ENCODE measurements at regions not wholly inside any gene's neighbourhood (a gene's known extent, or its start where the extent isn't known, plus 50 kb on each side); places are given as distances from the start of the nearest gene placed in this dataset.

DNA sequence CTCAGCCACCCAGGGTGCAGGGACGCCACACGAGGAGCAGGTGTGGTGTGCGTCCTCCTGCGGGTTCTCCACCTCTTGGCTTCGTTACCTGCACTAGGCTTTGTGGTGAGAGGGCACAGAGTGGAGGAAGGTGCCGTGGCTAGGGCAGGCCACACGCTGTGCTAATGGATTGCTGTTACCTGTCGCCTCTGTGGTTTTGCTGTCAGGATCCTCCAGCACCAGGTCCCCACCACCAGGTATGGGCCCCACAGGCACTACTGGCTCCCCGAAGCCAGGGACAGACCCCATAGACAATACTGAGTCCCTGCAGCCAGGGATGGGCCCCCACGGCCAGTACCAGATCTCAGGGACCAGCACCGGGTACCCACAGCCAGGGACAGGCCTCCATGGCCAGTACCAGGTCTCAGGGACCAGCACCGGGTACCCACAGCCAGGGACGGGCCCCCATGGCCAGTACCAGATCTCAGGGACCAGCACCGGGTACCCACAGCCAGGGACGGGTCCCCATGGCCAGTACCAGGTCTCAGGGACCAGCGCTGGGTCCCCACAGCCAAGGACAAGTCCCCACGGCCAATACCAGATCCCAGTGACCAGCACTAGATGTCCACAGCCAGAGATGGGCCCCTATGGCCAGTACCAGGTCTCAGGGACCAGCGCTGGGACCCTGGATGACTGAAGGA lies 315.6 kb downstream of the SEC14L1 start:
- TF ChIP-seq, protein P1, sequence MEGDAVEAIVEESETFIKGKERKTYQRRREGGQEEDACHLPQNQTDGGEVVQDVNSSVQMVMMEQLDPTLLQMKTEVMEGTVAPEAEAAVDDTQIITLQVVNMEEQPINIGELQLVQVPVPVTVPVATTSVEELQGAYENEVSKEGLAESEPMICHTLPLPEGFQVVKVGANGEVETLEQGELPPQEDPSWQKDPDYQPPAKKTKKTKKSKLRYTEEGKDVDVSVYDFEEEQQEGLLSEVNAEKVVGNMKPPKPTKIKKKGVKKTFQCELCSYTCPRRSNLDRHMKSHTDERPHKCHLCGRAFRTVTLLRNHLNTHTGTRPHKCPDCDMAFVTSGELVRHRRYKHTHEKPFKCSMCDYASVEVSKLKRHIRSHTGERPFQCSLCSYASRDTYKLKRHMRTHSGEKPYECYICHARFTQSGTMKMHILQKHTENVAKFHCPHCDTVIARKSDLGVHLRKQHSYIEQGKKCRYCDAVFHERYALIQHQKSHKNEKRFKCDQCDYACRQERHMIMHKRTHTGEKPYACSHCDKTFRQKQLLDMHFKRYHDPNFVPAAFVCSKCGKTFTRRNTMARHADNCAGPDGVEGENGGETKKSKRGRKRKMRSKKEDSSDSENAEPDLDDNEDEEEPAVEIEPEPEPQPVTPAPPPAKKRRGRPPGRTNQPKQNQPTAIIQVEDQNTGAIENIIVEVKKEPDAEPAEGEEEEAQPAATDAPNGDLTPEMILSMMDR (IDR thresholded peaks at IDR 0.05; ENCODE audit: low read depth, low read length, poor library complexity, severe bottlenecking) = no peak
- no peak for TF ChIP-seq EZH2phosphoT487 (IDR thresholded peaks at IDR 0.05; ENCODE audit: borderline replicate concordance, low read length)
